Body of pancreas (tissue), 4 donors: ENCODE measurements at regions not wholly inside any gene's neighbourhood (a gene's known extent, or its start where the extent isn't known, plus 50 kb on each side); places are given as distances from the start of the nearest gene placed in this dataset.

ENCODE experiments used
- CTCF ChIP-seq, 7 experiments: fragments of 450-650 bp in 4 of 7; fragments of 200-600 bp in 3 of 7; sonication (generic) in 3 of 7; IDR thresholded peaks; one replicate each; pipeline ENCODE4 v1.5.1; 2016 to 2019; ENCODE audit warnings: antibody characterized with exemption in 7 of 7
- POLR2A ChIP-seq, 3 donors: fragments of 450-650 bp; IDR thresholded peaks; one replicate each; pipeline ENCODE4 v1.6.1; 2016; ENCODE audit warnings: antibody characterized with exemption in 3 of 3, mild to moderate bottlenecking in 2 of 3

- no peak for TF ChIP-seq CTCF (IDR thresholded peaks at IDR 0.05)
- no peak for TF ChIP-seq POLR2A (IDR thresholded peaks at IDR 0.05)
Observed at GRCh38 chr11:25844811-25845210, 487.1 kb upstream of the ANO3 start.
